ENCODE measurements at regions not wholly inside any gene's neighbourhood (a gene's known extent, or its start where the extent isn't known, plus 50 kb on each side); places are given as distances from the start of the nearest gene placed in this dataset.
A peak's percentile ranks its signal among the peaks of the same experiment; 100 is the strongest.
"Not testable (repeated sequence)": the region's sequence is repeated elsewhere in the genome, so short reads cannot be mapped to it uniquely, and the experiment has no call there.

DNA sequence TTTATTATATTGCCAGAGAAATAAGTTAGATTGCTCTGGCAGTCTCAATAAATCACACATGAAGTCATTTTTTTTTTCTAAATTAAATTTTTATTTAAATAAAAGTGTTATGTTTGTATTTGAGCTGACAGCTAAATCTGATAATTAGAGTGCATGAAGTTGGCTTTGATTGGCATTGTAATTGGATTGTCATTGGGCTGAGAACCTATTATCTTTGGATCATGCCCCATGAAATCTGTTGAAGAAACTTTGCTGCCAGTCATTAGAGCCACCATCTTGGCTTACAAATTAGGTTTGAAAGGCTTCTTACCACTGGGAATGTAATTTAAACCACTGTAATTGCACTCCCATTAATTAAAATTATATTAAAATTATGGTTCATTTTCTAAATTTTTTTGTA lies 507.9 kb upstream of the FANCL start:
- no peak overlapping the region for H3K4me3 ChIP-seq (ENCODE audit: control insufficient read depth, low read depth, low read length)
- no peak for DNase-seq (ENCODE audit: low read depth)
- TF ChIP-seq, protein P1, sequence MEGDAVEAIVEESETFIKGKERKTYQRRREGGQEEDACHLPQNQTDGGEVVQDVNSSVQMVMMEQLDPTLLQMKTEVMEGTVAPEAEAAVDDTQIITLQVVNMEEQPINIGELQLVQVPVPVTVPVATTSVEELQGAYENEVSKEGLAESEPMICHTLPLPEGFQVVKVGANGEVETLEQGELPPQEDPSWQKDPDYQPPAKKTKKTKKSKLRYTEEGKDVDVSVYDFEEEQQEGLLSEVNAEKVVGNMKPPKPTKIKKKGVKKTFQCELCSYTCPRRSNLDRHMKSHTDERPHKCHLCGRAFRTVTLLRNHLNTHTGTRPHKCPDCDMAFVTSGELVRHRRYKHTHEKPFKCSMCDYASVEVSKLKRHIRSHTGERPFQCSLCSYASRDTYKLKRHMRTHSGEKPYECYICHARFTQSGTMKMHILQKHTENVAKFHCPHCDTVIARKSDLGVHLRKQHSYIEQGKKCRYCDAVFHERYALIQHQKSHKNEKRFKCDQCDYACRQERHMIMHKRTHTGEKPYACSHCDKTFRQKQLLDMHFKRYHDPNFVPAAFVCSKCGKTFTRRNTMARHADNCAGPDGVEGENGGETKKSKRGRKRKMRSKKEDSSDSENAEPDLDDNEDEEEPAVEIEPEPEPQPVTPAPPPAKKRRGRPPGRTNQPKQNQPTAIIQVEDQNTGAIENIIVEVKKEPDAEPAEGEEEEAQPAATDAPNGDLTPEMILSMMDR (conservative IDR thresholded peaks at IDR 0.05; ENCODE audit: control insufficient read depth, insufficient read depth, low read depth, low read length): no peak

DNA sequence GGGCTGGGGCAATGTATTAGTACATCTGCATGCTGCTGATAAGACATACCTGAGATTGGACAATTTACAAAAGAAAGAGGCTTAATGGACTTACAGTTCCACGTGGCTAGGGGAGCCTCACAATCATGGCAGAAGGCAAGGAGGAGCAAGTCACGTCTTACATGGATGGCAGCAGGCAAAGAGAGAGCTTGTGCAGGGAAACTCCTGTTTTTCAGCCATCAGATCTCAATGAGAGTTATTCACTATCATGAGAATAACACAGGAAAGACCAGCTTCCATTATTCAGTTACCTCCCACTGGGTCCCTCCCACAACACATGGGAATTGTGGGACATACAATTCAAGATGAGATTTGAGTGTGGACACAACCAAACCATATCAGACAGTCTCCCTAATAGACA lies 504.2 kb upstream of the FANCL start:
- not testable (repeated sequence) for DNase-seq (ENCODE audit: low read depth); H3K4me3 ChIP-seq (ENCODE audit: control insufficient read depth, low read depth, low read length)

GRCh38 chr2:58740426-58740825 lies 499.3 kb upstream of the FANCL start:
- H3K4me3 ChIP-seq (ENCODE audit: control insufficient read depth, low read depth, low read length): no peak overlapping the region
- TF ChIP-seq, protein P1 (conservative IDR thresholded peaks at IDR 0.05; ENCODE audit: control insufficient read depth, insufficient read depth, low read depth, low read length): no peak
- no peak for DNase-seq (ENCODE audit: low read depth)

- no peak for DNase-seq (ENCODE audit: low read depth)
- TF ChIP-seq, protein P1 (conservative IDR thresholded peaks at IDR 0.05; ENCODE audit: control insufficient read depth, insufficient read depth, low read depth, low read length): no peak
- H3K4me3 ChIP-seq (ENCODE audit: control insufficient read depth, low read depth, low read length): no peak overlapping the region
Observed at GRCh38 chr2:58739033-58739432, 497.9 kb upstream of the FANCL start.

DNA sequence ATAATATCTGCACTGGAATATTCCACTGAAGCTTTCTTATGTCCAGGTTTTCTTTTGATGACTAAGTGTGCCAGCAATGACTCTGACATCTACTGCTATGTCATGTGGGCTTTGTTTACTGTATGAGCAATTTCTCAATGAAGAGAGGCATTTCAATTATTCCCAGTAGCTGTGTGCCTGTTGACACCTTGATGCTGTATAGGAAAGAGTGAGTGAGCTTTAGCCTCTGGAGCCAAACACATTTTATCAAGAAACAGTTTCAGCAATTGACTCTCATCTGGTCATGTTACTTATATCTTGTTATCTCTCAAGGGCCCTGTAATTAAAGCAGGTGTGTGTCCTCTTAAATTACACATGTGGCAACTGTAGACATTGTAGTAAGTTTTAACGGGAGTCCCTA lies 493.2 kb upstream of the FANCL start:
- TF ChIP-seq, protein P1 (conservative IDR thresholded peaks at IDR 0.05; ENCODE audit: control insufficient read depth, insufficient read depth, low read depth, low read length): no peak
- no peak overlapping the region for H3K4me3 ChIP-seq (ENCODE audit: control insufficient read depth, low read depth, low read length)
- peak; percentile 5 for DNase-seq (ENCODE audit: low read depth)

- TF ChIP-seq, protein P1 (conservative IDR thresholded peaks at IDR 0.05; ENCODE audit: control insufficient read depth, insufficient read depth, low read depth, low read length): no peak
- no peak for DNase-seq (ENCODE audit: low read depth)
- H3K4me3 ChIP-seq (ENCODE audit: control insufficient read depth, low read depth, low read length): no peak overlapping the region
Observed at GRCh38 chr2:58732999-58733398, 491.9 kb upstream of the FANCL start.

GRCh38 chr2:58731488-58731869 lies 490.4 kb upstream of the FANCL start:
- no peak overlapping the region for H3K4me3 ChIP-seq (ENCODE audit: control insufficient read depth, low read depth, low read length)
- DNase-seq (ENCODE audit: low read depth): no peak
- TF ChIP-seq, protein P1 (conservative IDR thresholded peaks at IDR 0.05; ENCODE audit: control insufficient read depth, insufficient read depth, low read depth, low read length): no peak
